GM12873 (cell line): ENCODE measurements at regions not wholly inside any gene's neighbourhood (a gene's known extent, or its start where the extent isn't known, plus 50 kb on each side); places are given as distances from the start of the nearest gene placed in this dataset.

ENCODE experiments used
- CTCF ChIP-seq: IDR thresholded peaks from 2 replicates; pipeline ENCODE4 v1.5.1; 2012; ENCODE audit warnings: low read depth, mild to moderate bottlenecking, moderate library complexity, low read length, control low read depth; ENCODE audit not compliant: insufficient read depth; ENCODE audit errors: missing control alignments

GRCh38 chr2:198203336-198204069 lies 399.1 kb downstream of the PLCL1 start:
- no peak for TF ChIP-seq CTCF
